ENCODE measurements at regions not wholly inside any gene's neighbourhood (a gene's known extent, or its start where the extent isn't known, plus 50 kb on each side); places are given as distances from the start of the nearest gene placed in this dataset.

DNA sequence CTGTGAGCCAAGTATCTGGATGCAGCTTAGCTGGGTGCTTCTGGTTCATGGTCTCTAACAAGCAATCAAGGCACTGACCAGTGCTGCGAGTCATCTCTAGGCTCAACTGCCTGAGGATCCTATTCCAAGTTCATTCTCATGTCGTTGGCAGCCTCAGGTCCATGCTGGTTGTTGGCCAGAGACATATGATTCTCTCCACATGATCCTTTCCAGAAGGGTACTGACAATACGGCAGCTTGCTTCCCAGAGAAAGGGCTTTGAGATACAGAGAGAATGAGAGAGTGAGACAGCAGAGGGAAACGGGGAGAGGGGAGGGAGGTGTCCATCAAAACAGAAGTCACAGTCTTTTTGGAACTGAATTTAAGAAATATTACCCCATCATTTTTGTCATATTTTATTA lies 405.6 kb downstream of the XPNPEP1 start:
- Histone ChIP-seq H3K4me2 (ENCODE audit: insufficient read depth, insufficient read length, low read length) (no peak overlapping the region), H3K14ac (ENCODE audit: insufficient read depth, low read length) (no peak overlapping the region), H2BK5ac (ENCODE audit: insufficient read length, low read length) (no peak overlapping the region), H3K23me2 (ENCODE audit: insufficient read length, low read depth, low read length, poor library complexity, severe bottlenecking) (no peaks in the 10 kb centered on the region), H3K79me2 (ENCODE audit: insufficient read depth, low read length) (no peaks in the 10 kb centered on the region), H3K27me3 (ENCODE audit: insufficient read depth, low read length) (no peaks in the 10 kb centered on the region), H2BK120ac (ENCODE audit: low read depth, low read length, poor library complexity, severe bottlenecking) (no peak overlapping the region), H3K23ac (ENCODE audit: insufficient read length, low read depth, low read length) (no peak overlapping the region), H2BK12ac (ENCODE audit: insufficient read length, low read depth, low read length) (no peak overlapping the region), H2AK5ac (ENCODE audit: insufficient read length, low read length) (no peak overlapping the region), H3K4me1 (ENCODE audit: insufficient read depth, low read length) (no peaks in the 10 kb centered on the region), H3K9ac (ENCODE audit: extremely low read depth, insufficient read length, low read length) (no peak overlapping the region), H3K18ac (ENCODE audit: insufficient read length, low read depth, low read length) (no peak overlapping the region), H2AFZ (ENCODE audit: low read length) (no peak overlapping the region), H3K27ac (ENCODE audit: insufficient read length, low read depth, low read length) (no peak overlapping the region), H3K9me3 (ENCODE audit: control insufficient read depth, low read depth, low read length) (no peaks in the 10 kb centered on the region), H4K20me1 (ENCODE audit: control insufficient read depth, insufficient read depth, insufficient read length) (no peaks in the 10 kb centered on the region), H4K8ac (replicated peaks; ENCODE audit: insufficient read length, low read depth, low read length) (no peak overlapping the region), H3K56ac (ENCODE audit: insufficient read length, low read depth, low read length) (no peak overlapping the region), H3K79me1 (ENCODE audit: insufficient read depth, low read depth, low read length, poor library complexity, severe bottlenecking) (no peaks in the 10 kb centered on the region), H3K4ac (ENCODE audit: low read depth, low read length) (no peak overlapping the region), H2BK15ac (ENCODE audit: low read depth, low read length) (no peak overlapping the region), H4K5ac (ENCODE audit: insufficient read length, low read depth, low read length) (no peak overlapping the region), H4K91ac (ENCODE audit: insufficient read length, low read depth, low read length) (no peak overlapping the region), H3T11ph (ENCODE audit: low read length) (no peak overlapping the region), H2BK20ac (ENCODE audit: low read depth, low read length, poor library complexity, severe bottlenecking) (no peak overlapping the region)
- Mint-ChIP-seq H3K27me3 (ENCODE audit: low read depth) (no peaks in the 10 kb centered on the region), H3K9me3 (peaks cover 0 to 10% of the 10 kb centered on the region in 2 experiments; a peak in 2 of 5 replicates), H3K4me1 (no peaks in the 10 kb centered on the region), H3K36me3 (ENCODE audit: insufficient read depth in 1 of 3, low read depth in 3 of 3) (no peaks in the 10 kb centered on the region; a peak in 3 of 7 replicates), H3K4me3 (no peak overlapping the region), H3K27ac (no peak overlapping the region)
- WGBS (ENCODE audit: extremely low coverage, insufficient read length, low lambda C conversion rate), result no CpG with 5 or more reads among the region's 4 CpGs
- TF ChIP-seq CTCF (conservative IDR thresholded peaks at IDR 0.05), result no peak
- no peak for DNase-seq

Measured in H9 (cell line).